HG02938 (cell line): ENCODE measurements at regions not wholly inside any gene's neighbourhood (a gene's known extent, or its start where the extent isn't known, plus 50 kb on each side); places are given as distances from the start of the nearest gene placed in this dataset.
"Not testable (repeated sequence)": the region's sequence is repeated elsewhere in the genome, so short reads cannot be mapped to it uniquely, and the experiment has no call there.

Source experiments
- ATAC-seq: cut with Tn5 transposase; IDR thresholded peaks from one replicate; pipeline ENCODE4 v1.9.1; 2021; ENCODE audit warnings: mild to moderate bottlenecking, moderate library complexity; ENCODE audit not compliant: unreplicated experiment

GRCh38 chr1:232422898-232423297 lies 207.0 kb downstream of the SIPA1L2 start:
- no peak for ATAC-seq

DNA sequence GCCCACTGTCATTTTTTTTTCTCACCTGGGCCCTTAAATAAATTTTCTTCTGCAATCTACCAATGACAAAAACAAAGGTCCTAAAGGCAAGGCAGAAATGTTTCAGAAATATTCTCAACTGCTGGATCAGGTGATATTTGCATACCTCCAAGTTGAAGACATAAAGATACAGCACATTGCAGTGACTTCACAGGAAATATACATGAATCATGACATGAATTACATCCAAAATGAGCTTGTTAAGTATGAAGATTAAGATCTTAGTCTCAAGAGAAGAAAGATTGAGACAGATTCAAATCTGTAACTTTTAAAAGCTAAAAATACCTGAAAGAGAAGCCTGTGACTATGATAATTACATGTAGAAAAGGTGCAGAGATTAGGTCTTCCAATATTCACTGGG lies 207.8 kb downstream of the SIPA1L2 start:
- ATAC-seq = no peak

DNA sequence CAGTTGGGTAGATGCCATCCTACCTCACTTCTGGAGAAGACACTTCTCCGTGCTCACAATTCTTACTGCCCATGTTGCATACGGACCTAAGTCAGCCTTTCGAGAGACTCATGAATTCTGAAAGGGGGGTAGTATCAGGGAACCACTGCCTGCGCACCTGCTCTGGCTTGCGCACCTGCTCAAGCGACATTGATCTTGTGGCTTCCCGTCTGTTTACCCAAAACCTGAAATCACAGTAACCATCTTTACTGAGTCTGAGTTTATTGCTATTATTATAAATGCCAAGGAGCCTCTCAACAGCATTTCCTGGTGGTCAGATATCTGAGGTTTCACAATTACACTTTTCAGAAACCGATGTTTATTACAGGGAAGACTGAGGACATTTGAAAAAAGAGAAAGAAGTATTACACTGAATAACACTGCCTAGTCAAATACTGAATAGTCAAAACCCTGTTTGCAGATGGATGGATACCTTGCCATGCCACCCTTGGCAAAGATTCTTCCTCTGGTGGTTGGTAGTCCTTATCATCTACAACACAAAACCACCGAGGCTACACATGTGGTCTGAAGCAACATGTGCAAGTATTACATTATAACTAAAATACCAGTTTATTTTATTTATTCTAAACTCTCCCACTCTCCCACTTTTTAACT lies 208.7 kb downstream of the SIPA1L2 start:
- no peak for ATAC-seq

DNA sequence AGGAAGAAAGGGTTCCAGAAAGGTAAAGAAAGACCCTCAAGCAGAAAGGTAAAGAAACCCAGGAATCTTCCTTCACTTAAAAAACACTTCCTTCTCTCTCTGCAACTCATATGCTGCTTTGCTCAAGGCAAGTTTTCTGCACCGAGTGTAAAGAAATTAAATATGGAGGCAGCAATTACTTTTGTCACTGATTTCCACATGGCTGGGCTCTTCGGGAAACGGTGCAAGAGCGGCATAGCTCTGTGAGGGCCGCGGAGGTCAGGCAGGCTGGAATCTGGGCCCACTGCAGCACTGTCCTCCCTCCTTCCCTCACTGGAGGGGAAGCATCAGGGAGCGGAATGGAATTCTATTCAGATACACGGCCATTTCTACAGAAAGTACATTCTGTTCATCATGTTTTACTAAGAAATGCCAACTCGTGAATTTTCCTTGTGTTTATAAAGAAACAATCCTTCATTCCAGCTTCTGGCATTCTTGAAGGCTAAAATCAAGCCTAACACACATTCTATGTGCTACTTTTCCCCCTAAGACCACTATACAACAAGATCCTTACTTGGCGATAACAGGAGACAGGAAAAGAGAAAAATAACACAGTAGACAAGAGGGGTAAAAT lies 212.2 kb downstream of the SIPA1L2 start:
- ATAC-seq = no peak

DNA sequence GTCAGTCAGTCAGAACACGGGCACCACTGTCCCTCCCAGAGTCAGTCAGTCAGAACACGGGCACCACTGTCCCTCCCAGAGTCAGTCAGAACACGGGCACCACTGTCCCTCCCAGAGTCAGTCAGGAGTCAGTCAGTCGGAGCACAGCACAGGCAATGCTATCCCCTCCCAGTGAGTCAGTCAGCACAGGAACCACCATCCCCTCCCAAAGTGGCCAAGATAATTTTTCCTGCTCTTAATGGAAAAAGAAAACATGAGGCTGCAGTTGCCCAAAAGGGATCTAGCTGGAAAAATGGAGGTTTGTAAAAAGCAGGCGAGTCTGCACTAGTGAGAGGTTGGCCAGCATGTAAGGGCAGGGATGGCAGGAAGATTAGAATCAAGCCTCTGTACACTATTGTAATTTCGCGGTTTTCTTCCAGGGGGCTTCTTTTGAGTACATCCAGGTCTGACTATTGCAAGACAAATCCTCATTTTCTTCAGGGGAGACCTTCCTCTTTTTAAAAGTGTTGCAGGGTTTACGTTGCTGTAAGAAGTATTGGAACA lies 213.8 kb downstream of the SIPA1L2 start:
- no peak for ATAC-seq

DNA sequence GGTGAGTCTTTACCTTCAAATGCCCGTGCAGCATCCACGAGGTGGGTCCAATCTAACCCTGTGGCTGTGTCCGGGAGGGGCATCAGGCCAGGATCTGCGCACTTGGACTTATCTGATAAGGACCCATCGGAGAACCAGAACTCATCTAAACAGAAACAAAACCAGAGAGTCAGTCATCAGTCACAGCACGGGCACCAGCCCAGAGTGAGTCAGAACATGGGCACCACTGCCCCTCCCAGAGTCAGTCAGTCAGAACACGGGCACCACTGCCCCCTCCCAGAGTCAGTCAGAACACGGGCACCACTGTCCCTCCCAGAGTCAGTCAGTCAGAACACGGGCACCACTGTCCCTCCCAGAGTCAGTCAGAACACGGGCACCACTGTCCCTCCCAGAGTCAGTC lies 214.5 kb downstream of the SIPA1L2 start:
- not testable (repeated sequence) for ATAC-seq

GRCh38 chr1:232414100-232414499 lies 215.8 kb downstream of the SIPA1L2 start:
- no peak for ATAC-seq

- no peak for ATAC-seq
These were observed 216.3 kb downstream of the SIPA1L2 start for GRCh38 chr1:232413674-232414073.

DNA sequence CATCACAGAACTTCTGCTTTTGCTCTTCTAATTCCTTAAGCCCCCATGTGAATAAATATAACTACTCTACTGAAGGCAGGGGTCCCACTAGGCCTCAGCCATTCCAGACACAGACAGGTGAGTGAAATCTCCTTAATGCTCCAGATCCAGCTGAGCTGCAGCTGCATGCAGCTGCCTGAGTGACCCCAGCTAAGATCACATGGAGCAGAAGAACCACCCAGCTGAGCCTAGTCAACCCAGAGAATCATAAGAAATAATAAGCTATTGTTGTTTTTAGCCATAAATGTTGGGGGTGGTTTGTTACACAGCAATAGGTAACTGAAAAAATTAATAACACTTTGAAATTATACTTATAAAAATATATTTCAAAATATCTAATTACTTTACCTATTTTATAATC lies 220.3 kb downstream of the SIPA1L2 start:
- ATAC-seq = no peak

DNA sequence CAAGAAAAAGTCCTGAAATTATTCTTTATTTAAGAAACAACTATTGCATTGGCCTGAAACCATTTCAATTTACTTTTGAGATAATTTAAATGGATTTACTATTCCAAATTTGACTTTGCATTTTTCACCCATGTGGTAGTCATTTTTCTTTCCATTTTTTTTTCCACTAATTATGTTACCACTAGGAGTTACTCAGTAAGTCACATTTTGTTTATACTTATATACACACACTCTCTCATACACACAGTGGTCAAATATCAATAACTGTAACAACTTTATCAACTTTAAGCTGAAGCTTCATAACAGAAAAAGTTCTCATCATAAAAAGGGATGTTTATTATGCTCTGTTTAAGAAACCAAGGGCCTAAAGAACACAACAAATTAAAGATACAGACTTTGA lies 222.8 kb downstream of the SIPA1L2 start:
- no peak for ATAC-seq

GRCh38 chr1:232405781-232406180 lies 224.2 kb downstream of the SIPA1L2 start:
- no peak for ATAC-seq

DNA sequence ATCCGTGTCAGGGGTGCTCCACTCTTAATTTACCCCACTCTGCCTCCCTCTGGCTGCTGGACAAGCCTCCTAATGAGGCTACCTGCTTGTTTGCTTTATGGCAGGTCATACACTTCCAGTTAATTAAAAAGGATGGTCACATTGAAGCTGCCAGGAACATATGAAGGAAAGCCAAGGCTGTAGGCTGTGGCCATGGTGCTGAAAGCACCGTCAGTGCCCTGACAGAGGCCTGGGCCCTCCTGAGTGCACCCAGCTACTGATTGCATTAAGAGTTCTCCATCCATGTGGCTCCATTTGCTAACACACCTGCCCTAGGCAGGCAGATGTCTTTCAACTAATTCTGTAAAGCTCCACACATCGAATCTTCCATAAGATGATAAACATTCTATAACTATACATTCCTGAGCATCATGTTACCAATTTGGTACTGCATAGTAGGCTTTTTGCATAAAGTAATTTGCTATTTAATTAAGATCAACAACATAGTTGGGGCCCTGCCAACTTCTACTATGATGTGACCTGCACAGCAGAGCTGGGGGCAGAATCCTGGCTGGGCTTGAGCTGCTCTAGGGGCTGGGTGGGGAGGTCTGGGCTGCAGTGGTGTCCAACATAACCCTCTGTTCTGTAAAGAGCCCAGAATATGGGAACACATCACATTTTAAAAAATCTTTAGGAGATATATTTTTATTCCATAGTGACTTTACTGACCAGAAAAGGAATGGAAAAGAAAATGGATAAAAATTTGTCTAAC lies 224.8 kb downstream of the SIPA1L2 start:
- ATAC-seq = no peak

GRCh38 chr1:232404227-232404626 lies 225.7 kb downstream of the SIPA1L2 start:
- ATAC-seq = no peak

DNA sequence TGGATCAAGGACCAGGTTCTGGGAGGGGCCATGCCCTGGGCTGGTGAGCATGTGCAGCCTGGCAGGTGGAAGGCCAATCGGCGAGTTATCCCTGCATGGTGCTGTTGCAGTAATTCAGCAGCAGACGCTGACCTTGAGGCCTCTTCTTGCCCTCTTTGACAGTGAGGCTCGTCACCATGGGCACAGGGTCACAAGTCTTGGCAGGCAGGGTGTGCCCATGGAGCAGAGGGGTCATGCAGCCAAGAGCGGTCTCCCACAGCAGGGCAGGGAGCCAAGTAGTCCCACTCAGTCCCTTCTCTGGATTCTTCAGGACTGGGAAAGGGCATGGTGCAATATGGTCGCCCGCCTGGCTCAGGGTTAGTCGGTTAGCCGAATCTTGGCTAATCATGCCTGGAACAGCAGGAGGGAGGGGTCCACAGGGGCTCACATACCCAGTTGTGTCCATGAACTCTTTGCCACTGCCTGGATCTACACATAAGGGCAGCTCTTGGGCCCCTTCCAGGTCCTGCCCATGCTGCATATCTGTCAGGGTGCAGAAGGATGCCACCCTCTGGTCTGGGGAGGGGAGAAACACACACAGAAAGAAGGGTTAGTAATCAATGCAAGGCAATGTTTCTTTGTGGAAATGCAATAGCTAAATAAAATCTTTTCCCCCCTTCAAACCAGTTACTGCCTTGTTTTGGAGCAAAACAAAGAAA lies 226.8 kb downstream of the SIPA1L2 start:
- ATAC-seq = no peak

GRCh38 chr1:232398823-232399222 lies 231.1 kb downstream of the SIPA1L2 start:
- ATAC-seq = no peak

- no peak for ATAC-seq
These were observed 236.3 kb downstream of the SIPA1L2 start for GRCh38 chr1:232393444-232394146.

GRCh38 chr1:232393010-232393409 lies 236.9 kb downstream of the SIPA1L2 start:
- ATAC-seq = no peak

DNA sequence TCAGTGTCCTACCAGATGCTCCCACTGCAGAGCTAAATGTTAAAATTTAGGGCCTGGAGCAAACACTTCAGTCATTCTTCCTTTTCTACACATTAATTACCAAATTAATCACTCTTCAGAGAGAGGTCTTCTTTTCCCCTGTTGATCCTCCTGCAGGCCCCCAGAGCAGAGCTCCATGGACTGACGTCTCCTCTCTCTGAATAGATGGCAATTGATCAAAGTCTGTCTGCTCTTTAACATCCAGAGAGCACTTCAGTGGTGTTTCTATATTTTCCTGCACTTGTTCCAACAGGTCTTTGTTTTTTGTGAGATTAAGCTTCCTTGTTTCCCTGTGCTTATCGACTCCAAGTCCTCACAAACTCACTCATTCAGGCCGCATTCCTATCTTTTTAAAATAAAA lies 239.3 kb downstream of the SIPA1L2 start:
- no peak for ATAC-seq

- no peak for ATAC-seq
These were observed 240.2 kb downstream of the SIPA1L2 start for GRCh38 chr1:232389744-232390143.

DNA sequence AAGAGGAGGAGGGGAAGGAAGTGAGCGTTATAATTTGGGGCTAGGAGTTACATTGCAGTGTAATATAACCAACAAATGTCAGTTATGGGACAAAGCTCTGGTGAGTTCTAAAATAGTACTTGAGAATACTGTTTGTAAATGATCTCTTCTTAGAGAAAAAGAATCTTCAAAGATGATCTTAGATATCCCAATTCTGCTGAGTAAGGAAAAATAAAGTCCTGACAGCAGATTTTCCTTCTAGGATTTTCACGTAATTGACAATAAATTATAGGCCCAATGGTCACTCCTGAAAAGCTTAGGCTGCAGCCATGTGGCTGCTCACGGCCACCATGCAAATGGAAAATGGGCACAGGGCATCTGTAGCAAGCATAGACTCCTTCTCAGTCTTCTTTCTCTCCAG lies 241.6 kb downstream of the SIPA1L2 start:
- no peak for ATAC-seq
